BLaER1 (cell line): ENCODE measurements at regions not wholly inside any gene's neighbourhood (a gene's known extent, or its start where the extent isn't known, plus 50 kb on each side); places are given as distances from the start of the nearest gene placed in this dataset.

Experiments
- H3K27ac ChIP-seq: shearing (Covaris generic); formaldehyde crosslinking; 2 replicates; pipeline ENCODE4 v1.8.1; 2022
- H3K27me3 ChIP-seq: shearing (Covaris generic); formaldehyde crosslinking; 2 replicates; pipeline ENCODE4 v1.8.1; 2022
- H3K36me3 ChIP-seq: shearing (Covaris generic); formaldehyde crosslinking; 2 replicates; pipeline ENCODE4 v1.8.1; 2022
- H3K4me1 ChIP-seq: shearing (Covaris generic); formaldehyde crosslinking; 2 replicates; pipeline ENCODE4 v1.8.1; 2022
- H3K4me2 ChIP-seq: shearing (Covaris generic); formaldehyde crosslinking; 2 replicates; pipeline ENCODE4 v1.8.1; 2022
- H3K4me3 ChIP-seq: shearing (Covaris generic); formaldehyde crosslinking; 2 replicates; pipeline ENCODE4 v1.8.1; 2022
- H3K9ac ChIP-seq: shearing (Covaris generic); formaldehyde crosslinking; 2 replicates; pipeline ENCODE4 v1.8.1; 2022
- H3K9me3 ChIP-seq: shearing (Covaris generic); formaldehyde crosslinking; 2 replicates; pipeline ENCODE4 v1.8.1; 2022
- H4K20me1 ChIP-seq: shearing (Covaris generic); formaldehyde crosslinking; 2 replicates; pipeline ENCODE4 v1.8.1; 2022
- Cebpa-rat ChIP-seq: shearing (Covaris generic); IDR thresholded peaks from 2 replicates; pipeline ENCODE4 v1.8.1; 2022

GRCh38 chr16:13291591-13292333 is 390.4 kb downstream of the SHISA9 start:
- H4K20me1 ChIP-seq, result no peaks in the 10 kb centered on the region
- no peak overlapping the region for H3K27ac ChIP-seq
- no peaks in the 10 kb centered on the region for H3K9me3 ChIP-seq
- H3K9ac ChIP-seq, result no peak overlapping the region
- H3K36me3 ChIP-seq, result no peaks in the 10 kb centered on the region
- no peak for TF ChIP-seq Cebpa-rat
- H3K27me3 ChIP-seq, result no peaks in the 10 kb centered on the region
- H3K4me3 ChIP-seq, result no peak overlapping the region
- H3K4me2 ChIP-seq, result no peak overlapping the region
- no peaks in the 10 kb centered on the region for H3K4me1 ChIP-seq

GRCh38 chr16:13296206-13296605 is 394.8 kb downstream of the SHISA9 start:
- Histone ChIP-seq H3K9ac (no peak overlapping the region), H3K4me3 (no peak overlapping the region), H3K27me3 (no peaks in the 10 kb centered on the region), H3K36me3 (no peaks in the 10 kb centered on the region), H3K4me2 (no peak overlapping the region), H3K27ac (no peak overlapping the region), H3K9me3 (no peaks in the 10 kb centered on the region), H3K4me1 (no peaks in the 10 kb centered on the region), H4K20me1 (no peaks in the 10 kb centered on the region)
- TF ChIP-seq Cebpa-rat, result no peak

DNA sequence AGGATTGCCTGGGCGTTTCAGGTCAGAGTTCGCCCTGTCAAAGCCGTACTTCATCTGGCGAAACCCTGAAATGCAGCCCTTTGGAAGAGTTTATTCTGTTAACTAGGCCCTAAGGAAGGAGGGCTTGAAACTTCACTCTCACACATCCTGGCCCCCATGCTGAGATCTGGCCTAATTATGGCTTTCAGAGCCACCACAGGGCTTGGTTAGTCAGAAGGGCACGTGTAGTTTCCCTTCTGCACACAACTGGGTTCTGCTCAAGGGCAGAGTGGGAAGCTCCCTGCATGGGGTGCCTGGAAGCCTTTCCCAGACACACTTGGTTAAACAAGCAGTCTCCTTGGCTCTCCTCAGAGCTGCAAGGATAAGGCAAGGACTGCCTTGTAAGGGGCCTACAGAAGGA is 397.3 kb downstream of the SHISA9 start:
- H3K9me3 ChIP-seq, result no peaks in the 10 kb centered on the region
- no peak for TF ChIP-seq Cebpa-rat
- no peak overlapping the region for H3K4me2 ChIP-seq
- H3K4me3 ChIP-seq, result no peak overlapping the region
- no peaks in the 10 kb centered on the region for H3K27me3 ChIP-seq
- H3K36me3 ChIP-seq, result no peaks in the 10 kb centered on the region
- H3K4me1 ChIP-seq, result no peaks in the 10 kb centered on the region; the same call in 1 of the 2 replicates
- no peaks in the 10 kb centered on the region for H4K20me1 ChIP-seq
- no peak overlapping the region for H3K27ac ChIP-seq
- no peak overlapping the region for H3K9ac ChIP-seq

DNA sequence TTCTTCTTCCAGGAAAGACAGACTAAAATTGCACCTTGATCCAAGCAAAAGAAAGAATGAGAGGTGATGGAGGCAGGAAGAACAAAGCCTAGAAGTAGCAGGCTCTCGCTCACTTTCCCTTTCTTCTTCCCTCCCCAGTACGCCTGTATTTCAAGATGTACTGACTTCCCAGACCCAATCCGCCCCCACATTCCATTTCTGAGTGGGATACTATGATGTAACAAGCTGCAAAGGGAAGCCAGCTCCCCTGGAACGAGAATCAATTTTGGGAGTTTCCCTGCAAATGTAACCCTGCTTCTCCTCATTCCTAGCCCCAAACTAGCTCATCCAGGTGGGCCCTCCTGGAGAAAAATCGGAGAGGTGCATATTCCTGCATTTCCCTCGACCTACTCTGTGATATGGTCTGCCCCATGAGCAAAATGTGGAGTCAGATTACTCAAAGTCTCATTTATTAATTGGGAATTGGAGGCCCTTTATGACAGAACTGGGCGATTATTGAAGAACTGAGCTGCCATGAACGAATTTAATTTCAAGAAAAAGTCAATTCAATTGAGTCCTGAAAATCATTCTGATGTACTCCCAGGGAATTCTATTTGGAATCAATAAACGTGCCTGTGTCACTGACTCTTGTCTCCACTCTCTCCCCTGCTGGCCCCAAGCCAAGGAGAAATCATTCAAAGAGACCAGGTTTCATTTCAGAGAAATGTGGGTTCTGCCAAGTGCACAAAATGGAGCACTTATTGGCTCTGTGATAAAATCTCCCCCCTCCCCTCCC is 398.9 kb downstream of the SHISA9 start:
- H3K36me3 ChIP-seq, result no peaks in the 10 kb centered on the region
- H3K4me2 ChIP-seq, result no peak overlapping the region
- no peak overlapping the region for H3K27ac ChIP-seq
- no peak overlapping the region for H3K4me3 ChIP-seq
- TF ChIP-seq Cebpa-rat, result no peak
- H3K4me1 ChIP-seq, result no peaks in the 10 kb centered on the region; the same call in 1 of the 2 replicates
- H4K20me1 ChIP-seq, result no peaks in the 10 kb centered on the region
- H3K9ac ChIP-seq, result no peak overlapping the region
- H3K27me3 ChIP-seq, result no peaks in the 10 kb centered on the region
- H3K9me3 ChIP-seq, result no peaks in the 10 kb centered on the region

GRCh38 chr16:13305019-13305755 is 403.8 kb downstream of the SHISA9 start:
- H3K9me3 ChIP-seq, result no peaks in the 10 kb centered on the region
- H3K4me1 ChIP-seq, result no peaks in the 10 kb centered on the region; the same call in 1 of the 2 replicates
- no peak overlapping the region for H3K9ac ChIP-seq
- H3K27me3 ChIP-seq, result no peaks in the 10 kb centered on the region
- no peaks in the 10 kb centered on the region for H4K20me1 ChIP-seq
- no peak overlapping the region for H3K4me3 ChIP-seq
- H3K4me2 ChIP-seq, result no peak overlapping the region
- TF ChIP-seq Cebpa-rat, result no peak
- H3K36me3 ChIP-seq, result no peaks in the 10 kb centered on the region
- H3K27ac ChIP-seq, result no peak overlapping the region

DNA sequence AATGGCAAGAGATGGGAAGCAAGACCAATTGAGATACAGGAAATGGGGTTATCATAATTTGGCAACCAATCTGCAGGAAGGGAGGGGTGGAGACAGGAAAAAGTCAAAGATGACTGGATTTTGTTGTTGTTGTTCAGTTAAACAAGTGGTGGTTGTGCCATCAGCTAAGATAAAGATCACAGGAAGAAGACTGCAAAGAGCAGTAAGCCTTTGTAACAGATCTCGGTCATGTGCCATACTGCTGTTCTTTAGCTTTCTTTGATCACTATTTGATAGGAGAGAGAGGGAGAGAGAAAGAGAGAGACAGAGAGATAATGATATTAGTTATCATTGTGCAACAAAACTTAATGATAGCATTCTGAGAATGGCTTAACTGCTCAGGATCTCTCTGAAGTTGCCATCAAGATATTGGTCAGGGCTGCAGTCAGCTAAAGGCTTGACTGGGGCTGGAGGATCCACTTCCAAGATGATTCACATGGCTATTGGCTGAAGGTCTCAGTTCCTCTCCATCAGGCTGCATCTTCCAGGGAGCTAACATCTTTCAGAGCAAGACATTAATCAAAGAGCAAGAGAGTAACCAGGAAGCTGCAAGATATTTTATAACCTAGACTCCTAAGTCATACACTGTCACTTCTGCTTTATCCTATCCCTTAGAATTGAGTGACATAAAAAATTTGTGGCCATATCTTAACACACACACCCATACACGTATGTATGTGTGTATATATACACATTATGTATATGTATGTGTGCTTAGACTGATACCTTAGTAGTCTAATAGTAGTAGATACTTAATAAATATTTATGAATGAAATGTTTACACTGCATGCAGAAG is 405.0 kb downstream of the SHISA9 start:
- no peaks in the 10 kb centered on the region; the same call in 1 of the 2 replicates for H3K4me1 ChIP-seq
- no peaks in the 10 kb centered on the region for H3K27me3 ChIP-seq
- no peak overlapping the region for H3K4me2 ChIP-seq
- no peak for TF ChIP-seq Cebpa-rat
- H3K27ac ChIP-seq, result no peak overlapping the region
- H3K36me3 ChIP-seq, result no peaks in the 10 kb centered on the region
- H3K4me3 ChIP-seq, result no peak overlapping the region
- no peak overlapping the region for H3K9ac ChIP-seq
- no peaks in the 10 kb centered on the region for H4K20me1 ChIP-seq
- no peaks in the 10 kb centered on the region for H3K9me3 ChIP-seq

GRCh38 chr16:13307255-13307654 is 405.9 kb downstream of the SHISA9 start:
- no peaks in the 10 kb centered on the region for H3K9me3 ChIP-seq
- H3K4me2 ChIP-seq, result no peak overlapping the region
- no peaks in the 10 kb centered on the region for H4K20me1 ChIP-seq
- no peak overlapping the region for H3K27ac ChIP-seq
- no peak overlapping the region for H3K4me3 ChIP-seq
- H3K9ac ChIP-seq, result no peak overlapping the region
- H3K27me3 ChIP-seq, result no peaks in the 10 kb centered on the region
- TF ChIP-seq Cebpa-rat, result no peak
- H3K4me1 ChIP-seq, result no peaks in the 10 kb centered on the region; the same call in 1 of the 2 replicates
- H3K36me3 ChIP-seq, result no peaks in the 10 kb centered on the region

GRCh38 chr16:13307851-13308250 is 406.5 kb downstream of the SHISA9 start:
- Histone ChIP-seq H3K4me1 (no peaks in the 10 kb centered on the region), H3K9me3 (no peaks in the 10 kb centered on the region), H3K4me3 (no peak overlapping the region), H3K9ac (no peak overlapping the region), H3K27ac (no peak overlapping the region), H3K27me3 (no peaks in the 10 kb centered on the region), H4K20me1 (no peaks in the 10 kb centered on the region), H3K4me2 (no peak overlapping the region), H3K36me3 (no peaks in the 10 kb centered on the region)
- no peak for TF ChIP-seq Cebpa-rat

- Histone ChIP-seq H4K20me1 (no peaks in the 10 kb centered on the region), H3K27ac (no peak overlapping the region), H3K4me2 (no peak overlapping the region), H3K4me1 (0 out of 2 replicates have a peak, but pooled peaks cover 3% of the 10 kb centered on the region), H3K9ac (no peak overlapping the region), H3K36me3 (no peaks in the 10 kb centered on the region), H3K27me3 (no peaks in the 10 kb centered on the region), H3K4me3 (no peak overlapping the region), H3K9me3 (no peaks in the 10 kb centered on the region)
- no peak for TF ChIP-seq Cebpa-rat
These were observed 410.7 kb downstream of the SHISA9 start for GRCh38 chr16:13312063-13312462.
